ENCODE measurements at regions not wholly inside any gene's neighbourhood (a gene's known extent, or its start where the extent isn't known, plus 50 kb on each side); places are given as distances from the start of the nearest gene placed in this dataset.

DNA sequence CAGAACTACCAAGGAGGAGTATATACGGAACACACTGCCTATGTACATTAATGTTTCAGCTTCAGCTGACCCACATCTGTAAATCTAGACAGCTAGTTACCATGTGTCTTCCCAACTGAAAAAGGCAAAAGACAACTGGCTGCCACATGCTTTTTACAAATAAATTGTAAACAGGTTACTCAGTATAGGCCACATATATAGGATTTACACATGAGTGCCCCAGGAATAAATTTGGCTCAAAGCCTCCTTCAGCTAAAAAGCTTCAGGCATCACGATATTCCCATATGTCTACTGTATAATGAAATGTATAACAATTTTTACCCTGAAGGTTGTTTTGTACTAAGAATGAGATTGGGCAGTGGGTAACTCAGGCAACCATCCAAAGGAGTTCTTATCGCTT is 175.9 kb upstream of the BMP4 start:
- DNase-seq, result no peak

DNA sequence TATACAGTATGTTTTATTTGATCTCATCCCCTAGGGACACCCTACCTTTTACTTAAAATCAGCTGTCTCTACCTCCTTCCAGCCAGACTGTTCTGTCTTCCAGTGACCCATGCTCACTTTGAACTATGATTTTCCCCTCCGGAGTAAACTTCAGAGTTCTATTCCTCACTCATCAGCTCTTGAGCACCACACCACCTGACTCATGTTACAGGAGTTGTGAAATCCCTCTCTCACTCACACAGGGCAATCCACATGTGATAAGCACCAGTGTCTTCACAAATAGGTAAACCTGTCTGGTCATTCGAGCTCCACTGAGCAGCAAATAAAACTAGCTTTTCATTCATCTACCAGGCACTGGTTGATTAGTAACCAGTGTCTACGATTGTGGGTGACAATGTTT is 177.3 kb upstream of the BMP4 start:
- no peak for DNase-seq

- no peak for DNase-seq
Observed at GRCh38 chr14:54135804-54136280, 179.2 kb upstream of the BMP4 start.

- DNase-seq, result no peak
Observed at GRCh38 chr14:54136894-54137613, 180.4 kb upstream of the BMP4 start.

DNA sequence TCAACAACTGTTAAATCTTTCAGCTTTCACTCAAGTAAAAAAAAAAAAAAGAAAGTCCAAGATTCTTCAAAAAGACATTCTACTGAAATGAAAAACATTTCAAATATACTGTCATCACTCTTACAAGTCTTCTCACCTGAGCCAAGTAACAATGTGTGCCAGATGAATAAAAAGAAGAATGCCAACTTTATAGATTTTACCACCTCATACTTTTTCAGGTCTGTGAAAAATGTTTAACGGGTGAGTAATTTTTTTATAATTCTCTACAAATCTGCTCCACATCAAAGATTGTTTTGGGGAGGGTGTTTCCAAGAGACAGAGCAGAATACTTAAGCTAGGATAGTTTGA is 181.0 kb upstream of the BMP4 start:
- no peak for DNase-seq

DNA sequence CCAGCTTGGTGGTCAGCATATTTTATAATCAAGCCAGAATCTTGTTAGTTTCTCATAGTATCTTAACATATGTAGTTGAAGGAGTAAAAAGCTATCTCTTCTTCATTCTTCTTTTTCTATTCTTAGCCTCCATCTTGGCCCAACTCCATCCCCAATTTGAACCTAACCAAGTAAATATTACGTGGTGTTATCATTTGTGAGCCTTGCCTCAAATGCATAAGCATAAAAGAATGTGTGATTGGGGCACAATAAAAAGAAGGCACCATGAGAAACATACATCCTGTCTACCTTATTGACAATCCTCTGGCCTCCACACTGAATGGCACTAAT is 181.4 kb upstream of the BMP4 start:
- no peak for DNase-seq

DNA sequence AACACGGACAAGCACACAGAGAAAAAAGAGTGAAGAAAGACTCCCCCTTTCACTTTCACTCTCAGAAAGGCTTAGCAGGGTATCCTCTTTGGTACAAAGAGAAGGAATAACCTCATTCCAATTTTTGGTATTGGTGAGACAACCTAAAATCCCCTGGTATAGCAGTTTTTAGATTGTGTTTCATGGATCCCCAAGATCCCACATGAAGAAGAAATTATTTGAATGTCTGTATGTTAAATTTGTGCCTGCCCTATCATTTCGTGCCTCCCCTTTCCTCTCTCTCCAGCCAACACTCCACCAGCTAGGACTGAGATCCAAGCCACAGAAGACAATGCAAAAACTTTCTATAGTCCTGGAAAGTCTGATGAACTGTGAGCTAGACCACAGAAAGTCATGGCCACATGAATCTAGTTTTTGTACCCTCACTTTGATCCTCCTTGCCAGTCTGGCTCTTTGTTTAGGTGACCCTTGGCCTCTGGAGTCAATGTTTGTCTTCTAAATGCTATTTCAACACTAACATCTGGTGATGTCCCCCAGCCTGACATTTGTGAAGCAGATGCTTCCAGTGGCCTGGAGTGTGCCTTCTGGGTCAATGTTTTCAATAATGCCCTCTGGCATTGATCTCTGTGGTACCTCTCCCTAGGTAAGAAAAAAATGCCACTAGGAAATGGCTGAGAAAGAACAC is 181.9 kb upstream of the BMP4 start:
- no peak for DNase-seq

- DNase-seq, result no peak
Observed at GRCh38 chr14:54140551-54140950, 183.9 kb upstream of the BMP4 start.

DNA sequence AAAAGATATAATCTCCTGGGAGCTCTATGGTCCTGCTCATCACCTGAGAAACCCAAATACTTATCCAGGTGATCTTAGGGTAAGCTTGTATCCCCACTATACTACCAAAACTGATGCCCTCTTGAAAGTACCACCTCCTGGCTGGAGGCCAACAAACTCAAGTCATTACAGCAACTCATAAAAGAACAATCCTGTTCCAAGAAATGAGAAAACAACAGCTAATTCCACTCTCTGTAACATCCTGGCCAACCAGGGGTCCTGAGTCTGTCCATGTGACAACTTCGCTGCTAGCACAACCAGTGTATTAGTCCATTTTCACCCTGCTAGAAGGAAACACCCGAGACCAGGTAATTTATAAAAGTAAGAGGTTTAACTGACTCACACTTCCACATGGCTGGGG is 190.0 kb upstream of the BMP4 start:
- DNase-seq, result no peak

- DNase-seq, result peak; percentile 68
Observed at GRCh38 chr14:54147282-54147681, 190.7 kb upstream of the BMP4 start.

- DNase-seq, result no peak
Observed at GRCh38 chr14:54147758-54148157, 191.1 kb upstream of the BMP4 start.

DNA sequence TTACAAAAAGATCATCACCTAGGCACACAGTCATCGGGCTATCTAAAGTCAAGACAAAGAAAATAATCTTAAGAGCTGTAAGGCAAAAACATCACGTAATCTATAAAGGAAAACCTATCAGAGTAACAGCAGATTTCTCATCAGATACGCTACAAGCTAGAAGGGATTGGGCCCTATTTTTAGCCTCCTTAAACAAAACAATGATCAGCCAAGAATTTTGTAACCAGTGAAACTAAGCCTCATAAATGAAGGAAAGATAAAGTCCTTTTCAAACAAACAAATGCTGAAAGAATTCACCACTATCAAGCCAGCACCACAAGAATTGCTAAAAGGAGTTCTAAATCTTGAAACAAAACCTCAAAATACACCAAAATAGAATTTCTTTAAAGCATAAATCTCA is 191.6 kb upstream of the BMP4 start:
- DNase-seq, result no peak

DNA sequence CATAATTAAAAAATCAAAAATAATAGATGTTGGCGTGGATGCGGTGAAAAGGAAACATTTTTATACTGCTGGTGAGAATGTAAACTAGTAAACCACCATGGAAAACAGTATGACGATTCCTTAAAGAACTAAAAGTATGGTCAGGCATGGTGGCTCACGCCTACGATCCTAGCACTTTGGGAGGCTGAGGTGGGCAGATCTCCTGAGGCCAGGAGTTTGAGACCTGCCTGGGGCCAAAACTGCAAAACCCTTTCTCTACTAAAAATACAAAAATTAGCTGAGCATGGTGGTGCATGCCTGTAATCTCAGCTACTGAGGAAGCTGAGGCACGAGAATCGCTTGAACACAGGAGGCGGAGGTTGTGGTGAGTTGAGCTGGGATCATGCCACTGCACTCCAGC is 195.7 kb upstream of the BMP4 start:
- DNase-seq, result no peak

GRCh38 chr14:54166049-54166950 is 209.7 kb upstream of the BMP4 start:
- DNase-seq, result no peak

GRCh38 chr14:54168489-54168888 is 211.9 kb upstream of the BMP4 start:
- DNase-seq, result no peak

DNA sequence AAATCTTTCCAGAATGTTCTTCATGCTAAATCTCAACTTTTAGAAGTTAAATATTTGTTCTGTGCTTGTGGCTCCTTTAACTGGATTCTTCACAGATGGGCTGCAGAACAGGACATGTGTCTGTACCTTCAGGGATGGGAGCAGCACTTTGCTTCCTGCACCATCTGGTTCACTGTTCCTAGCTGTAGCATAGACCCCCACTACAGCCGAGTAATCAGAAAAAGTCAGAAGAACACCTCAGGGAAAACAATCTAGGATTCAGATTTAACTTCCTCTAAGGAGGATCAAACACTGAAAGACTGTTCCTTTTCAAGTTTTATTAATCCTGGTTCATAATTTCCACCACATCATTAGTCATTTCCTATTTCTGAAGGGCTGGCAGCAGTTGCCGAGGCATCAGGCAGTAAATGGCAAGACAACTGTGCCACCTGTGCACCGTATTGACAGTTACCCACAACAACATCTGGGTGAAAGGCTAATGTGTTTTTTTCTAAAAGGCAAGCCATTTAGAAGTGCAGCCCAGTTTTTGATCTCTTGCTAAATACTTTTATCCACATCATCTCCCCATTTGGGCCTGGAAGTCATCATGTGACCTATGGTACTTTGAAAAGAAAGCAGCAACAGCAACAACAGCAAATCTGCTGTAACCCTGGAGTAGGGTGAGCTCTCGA is 212.8 kb upstream of the BMP4 start:
- peak; percentile 23 for DNase-seq

DNA sequence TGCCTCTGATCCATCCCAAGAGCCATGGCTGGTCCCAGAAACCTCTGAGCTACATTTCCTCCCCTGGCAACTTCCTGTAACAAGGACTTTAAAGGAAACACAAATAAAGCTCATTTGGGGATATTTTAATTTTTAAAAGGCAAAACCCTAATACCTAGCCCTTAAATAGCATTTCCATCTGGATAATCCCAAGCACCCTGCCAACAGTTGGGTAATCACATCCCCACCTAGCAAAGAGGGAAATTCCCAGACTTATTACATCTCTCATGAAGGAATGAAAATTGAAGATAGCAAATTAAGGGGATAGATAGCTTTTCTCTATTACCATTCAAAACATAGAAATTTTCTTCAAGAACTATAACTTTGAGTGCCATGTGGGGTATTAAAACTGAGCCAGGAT is 213.7 kb upstream of the BMP4 start:
- DNase-seq, result no peak

DNA sequence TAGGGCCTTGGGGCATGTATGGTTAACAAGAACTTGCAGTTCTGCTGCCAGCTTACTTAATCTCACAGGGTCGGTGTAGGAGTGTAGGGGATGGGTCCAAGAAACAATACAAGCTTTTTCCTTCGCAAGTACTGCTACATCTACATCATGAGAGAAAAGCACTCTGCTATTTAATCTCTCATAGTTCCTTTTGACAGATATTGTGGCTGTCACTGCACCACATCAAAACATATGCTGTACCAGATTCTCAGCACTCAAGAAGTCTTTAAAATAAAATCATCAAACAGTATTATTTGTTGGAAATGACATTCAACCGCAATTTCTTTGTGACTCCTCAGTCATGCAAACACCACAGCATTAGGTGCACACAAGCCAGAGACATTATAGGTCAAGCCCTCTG is 215.5 kb upstream of the BMP4 start:
- no peak for DNase-seq

GRCh38 chr14:54172562-54172961 is 215.9 kb upstream of the BMP4 start:
- no peak for DNase-seq

DNA sequence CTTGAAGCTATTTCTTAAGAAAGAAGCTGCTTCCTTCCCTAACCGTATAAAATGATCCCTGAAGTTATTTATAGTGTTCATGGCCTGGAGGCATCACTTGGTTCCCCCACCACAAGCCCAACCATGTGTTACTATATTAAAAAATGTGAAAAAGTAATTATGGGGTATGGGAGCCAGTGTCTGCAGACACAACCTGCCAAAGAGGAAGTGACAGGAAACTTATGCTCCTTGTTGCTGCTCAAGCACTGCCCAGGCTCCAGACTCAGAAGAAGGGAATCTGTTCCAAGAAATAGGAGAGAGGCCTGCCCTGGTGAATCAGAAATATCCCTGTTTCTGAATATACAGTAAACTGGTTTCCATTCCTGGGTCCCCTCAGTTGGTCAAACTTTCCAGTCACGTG is 217.2 kb upstream of the BMP4 start:
- DNase-seq, result no peak

- no peak for DNase-seq
Observed at GRCh38 chr14:54174457-54174856, 217.8 kb upstream of the BMP4 start.

DNA sequence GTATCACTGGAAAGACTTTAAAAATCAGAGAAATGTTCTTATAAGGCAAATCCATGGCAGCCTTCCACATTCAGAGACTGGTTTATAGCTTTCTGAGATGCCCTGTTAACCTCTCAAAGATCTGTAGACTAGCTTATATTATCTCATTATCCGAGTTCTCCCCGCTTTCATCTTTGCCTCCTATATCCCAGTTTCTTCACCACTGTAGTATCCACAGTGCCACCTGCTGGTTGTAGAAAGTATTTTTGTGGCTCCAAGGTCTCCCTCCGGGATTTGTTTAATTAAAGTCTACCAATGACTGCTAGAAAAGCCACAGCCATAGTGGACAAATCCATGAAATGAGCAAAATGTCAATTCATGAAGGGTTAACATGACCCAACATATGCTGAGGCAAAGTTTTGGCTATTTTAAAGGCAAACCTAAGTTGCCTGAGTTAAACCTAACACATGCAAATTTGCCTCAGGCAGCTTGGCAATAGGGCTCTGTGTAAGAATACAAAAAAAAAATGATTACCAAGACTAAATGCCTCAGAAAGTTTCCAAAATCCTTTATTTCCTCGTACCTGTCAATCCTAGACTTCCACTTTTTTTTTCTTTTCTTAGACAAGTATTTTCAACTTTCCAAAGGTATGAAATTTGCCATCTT is 218.8 kb upstream of the BMP4 start:
- peak; percentile 65 for DNase-seq

- DNase-seq, result no peak
Observed at GRCh38 chr14:54177019-54177418, 219.8 kb upstream of the CDKN3 start.

Data from T1000 (cell line).